Stimulated activated CD4-positive, alpha-beta T cell treated with anti-CD3 and anti-CD28 coated beads, Interleukin-4, amount 100 ng/mL, for 1 hour (primary cell): ENCODE measurements at regions not wholly inside any gene's neighbourhood (a gene's known extent, or its start where the extent isn't known, plus 50 kb on each side); places are given as distances from the start of the nearest gene placed in this dataset.
"Not testable (repeated sequence)": the region's sequence is repeated elsewhere in the genome, so short reads cannot be mapped to it uniquely, and the experiment has no call there.

Source experiments
- DNase-seq: peaks from one replicate; pipeline ENCODE4 v3.0.0-alpha.2; 2020

GRCh38 chr4:71212216-71212615, 126.6 kb upstream of the SLC4A4 start:
- DNase-seq = no peak

GRCh38 chr4:71214578-71214977, 124.2 kb upstream of the SLC4A4 start:
- no peak for DNase-seq

GRCh38 chr4:71216316-71216959, 122.4 kb upstream of the SLC4A4 start:
- no peak for DNase-seq

- DNase-seq = no peak
Measured at GRCh38 chr4:71217688-71218087, 121.1 kb upstream of the SLC4A4 start.

GRCh38 chr4:71220848-71221247, 118.0 kb upstream of the SLC4A4 start:
- DNase-seq = not testable (repeated sequence)

- no peak for DNase-seq
Measured at GRCh38 chr4:71221510-71222466, 117.0 kb upstream of the SLC4A4 start.

GRCh38 chr4:71222661-71223060, 116.2 kb upstream of the SLC4A4 start:
- DNase-seq = no peak

- no peak for DNase-seq
Measured at GRCh38 chr4:71229477-71230270, 109.1 kb upstream of the SLC4A4 start.

GRCh38 chr4:71230271-71231128, 108.3 kb upstream of the SLC4A4 start:
- no peak for DNase-seq

GRCh38 chr4:71231129-71232055, 107.4 kb upstream of the SLC4A4 start:
- no peak for DNase-seq

- DNase-seq = no peak
Measured at GRCh38 chr4:71232056-71232430, 106.8 kb upstream of the SLC4A4 start.

- DNase-seq = no peak
Measured at GRCh38 chr4:71232846-71233245, 106.0 kb upstream of the SLC4A4 start.

- no peak for DNase-seq
Measured at GRCh38 chr4:71235311-71236201, 103.3 kb upstream of the SLC4A4 start.

GRCh38 chr4:71236226-71236625, 102.6 kb upstream of the SLC4A4 start:
- DNase-seq = no peak

GRCh38 chr4:71237641-71238040, 101.2 kb upstream of the SLC4A4 start:
- DNase-seq = no peak

- no peak for DNase-seq
Measured at GRCh38 chr4:71239365-71239764, 99.5 kb upstream of the SLC4A4 start.

- no peak for DNase-seq
Measured at GRCh38 chr4:71240094-71240493, 98.7 kb upstream of the SLC4A4 start.

GRCh38 chr4:71241501-71242288, 97.1 kb upstream of the SLC4A4 start:
- DNase-seq = no peak

- no peak for DNase-seq
Measured at GRCh38 chr4:71243091-71243833, 95.6 kb upstream of the SLC4A4 start.
